Adipocyte (in vitro differentiated cells): ENCODE measurements at regions not wholly inside any gene's neighbourhood (a gene's known extent, or its start where the extent isn't known, plus 50 kb on each side); places are given as distances from the start of the nearest gene placed in this dataset.

Experiments
- DNase-seq: peaks from one replicate; pipeline ENCODE4 v3.0.0-alpha.2; 2015; ENCODE audit warnings: low read depth
- H3K27me3 ChIP-seq: replicated peaks from 2 replicates; pipeline ENCODE4 v1.7.0; 2013; ENCODE audit warnings: mild to moderate bottlenecking, low read length, moderate library complexity; ENCODE audit not compliant: control insufficient read depth, insufficient read depth
- H3K36me3 ChIP-seq: 2 replicates; pipeline ENCODE4 v1.7.0; 2013; ENCODE audit warnings: low read length, mild to moderate bottlenecking, moderate library complexity; ENCODE audit not compliant: control insufficient read depth, insufficient read depth, severe bottlenecking
- H3K4me1 ChIP-seq: 2 replicates; pipeline ENCODE4 v1.7.0; 2013; ENCODE audit warnings: mild to moderate bottlenecking, low read length, moderate library complexity; ENCODE audit not compliant: control insufficient read depth, insufficient read depth
- H3K4me3 ChIP-seq: 2 replicates; pipeline ENCODE4 v1.7.0; 2013; ENCODE audit warnings: mild to moderate bottlenecking, low read length, moderate library complexity
- H3K9ac ChIP-seq: 2 replicates; pipeline ENCODE4 v1.7.0; 2013; ENCODE audit warnings: mild to moderate bottlenecking, low read length, moderate library complexity
- H3K9me3 ChIP-seq: 2 replicates; pipeline ENCODE4 v1.7.0; 2013; ENCODE audit warnings: mild to moderate bottlenecking, low read length, moderate library complexity; ENCODE audit not compliant: control insufficient read depth

DNA sequence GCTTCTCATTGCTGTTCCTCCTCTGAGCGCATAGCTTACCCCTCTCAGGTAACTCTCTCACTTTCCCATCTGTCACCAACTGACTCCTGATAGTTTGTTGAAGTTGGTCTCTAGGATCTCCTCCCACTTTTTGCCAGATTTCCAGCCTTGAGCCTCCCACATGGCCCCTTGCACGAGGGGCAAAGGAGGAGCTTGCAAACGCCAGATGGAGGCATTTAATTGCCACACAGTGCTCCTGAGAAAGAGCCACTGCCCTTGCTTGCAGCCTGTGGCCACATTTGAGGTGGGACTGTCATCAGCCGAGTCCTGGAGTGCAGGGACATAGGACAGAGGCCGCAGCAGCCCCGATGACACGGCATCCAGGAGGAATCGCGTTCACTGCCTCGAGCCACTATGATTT is 348.7 kb downstream of the SMOC2 start:
- Histone ChIP-seq H3K4me3 (no peak overlapping the region), H3K36me3 (no peaks in the 10 kb centered on the region), H3K9ac (no peak overlapping the region), H3K4me1 (no peaks in the 10 kb centered on the region), H3K27me3 (peaks cover 18% of the 10 kb centered on the region), H3K9me3 (peaks cover under 1% of the 10 kb centered on the region)
- DNase-seq, result no peak

DNA sequence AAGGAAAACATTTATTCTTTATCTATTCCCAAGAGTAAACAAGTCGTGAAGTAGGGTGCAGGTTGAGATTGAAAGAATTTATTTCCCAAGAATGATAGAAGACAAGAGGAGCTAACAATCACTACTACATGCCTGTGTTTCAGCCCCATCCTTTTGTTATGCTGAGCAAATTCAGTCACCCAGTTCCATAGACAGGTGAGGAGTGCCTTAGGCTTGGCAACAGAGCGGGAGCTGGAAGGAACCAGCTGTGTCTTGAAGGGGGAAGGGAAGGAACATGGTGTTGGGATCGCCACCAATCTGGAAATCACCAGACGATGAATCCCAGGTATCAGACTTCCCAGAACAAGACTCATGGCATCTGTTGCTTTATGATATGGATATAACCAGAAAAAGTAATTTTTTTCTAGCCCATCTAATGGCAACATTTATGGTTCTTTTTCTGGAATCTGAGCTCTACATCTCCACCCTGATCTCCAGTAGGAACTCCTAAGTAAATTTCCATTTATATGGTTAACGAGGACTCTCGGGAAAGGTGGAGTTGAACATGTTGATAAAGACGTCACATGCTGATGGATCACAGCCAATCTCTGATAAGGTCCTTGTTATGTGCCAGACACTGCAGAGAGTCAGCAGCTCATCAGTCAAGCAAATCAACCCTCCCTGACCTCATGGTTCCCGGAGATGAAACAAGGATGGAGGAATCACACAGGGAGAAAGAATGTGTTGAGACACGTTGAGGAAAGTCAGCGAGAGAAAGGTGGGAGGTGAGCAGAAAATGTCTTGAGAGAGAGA is 344.9 kb downstream of the SMOC2 start:
- no peak overlapping the region for H3K4me3 ChIP-seq
- H3K9me3 ChIP-seq, result no peaks in the 10 kb centered on the region
- H3K4me1 ChIP-seq, result no peaks in the 10 kb centered on the region
- H3K9ac ChIP-seq, result no peak overlapping the region
- H3K36me3 ChIP-seq, result no peaks in the 10 kb centered on the region
- no peak for DNase-seq
- peaks cover 25% of the 10 kb centered on the region for H3K27me3 ChIP-seq

DNA sequence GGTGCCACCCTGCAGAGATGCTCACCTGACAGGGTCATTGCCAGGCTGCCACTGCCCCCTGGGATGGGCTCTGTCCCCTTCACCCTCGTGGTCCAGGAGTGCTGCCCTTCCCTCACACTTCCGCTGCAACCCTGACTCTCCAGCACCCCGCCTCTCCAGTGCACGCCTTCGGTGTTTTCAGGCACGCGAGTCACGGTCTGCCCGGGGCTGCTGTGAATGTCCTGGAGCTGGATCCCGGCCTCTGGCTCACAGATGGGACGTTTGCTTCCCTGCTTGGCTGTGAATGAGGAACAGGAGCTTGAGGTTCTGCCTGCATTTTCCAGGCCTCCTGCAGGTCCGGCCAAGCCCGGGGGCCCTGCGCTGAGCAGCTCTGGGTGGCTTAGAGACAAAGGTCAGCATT is 343.4 kb downstream of the SMOC2 start:
- Histone ChIP-seq H3K9me3 (peaks cover 4% of the 10 kb centered on the region), H3K4me1 (no peaks in the 10 kb centered on the region), H3K27me3 (peaks cover 22% of the 10 kb centered on the region), H3K9ac (no peak overlapping the region), H3K4me3 (no peak overlapping the region), H3K36me3 (no peaks in the 10 kb centered on the region)
- DNase-seq, result no peak

DNA sequence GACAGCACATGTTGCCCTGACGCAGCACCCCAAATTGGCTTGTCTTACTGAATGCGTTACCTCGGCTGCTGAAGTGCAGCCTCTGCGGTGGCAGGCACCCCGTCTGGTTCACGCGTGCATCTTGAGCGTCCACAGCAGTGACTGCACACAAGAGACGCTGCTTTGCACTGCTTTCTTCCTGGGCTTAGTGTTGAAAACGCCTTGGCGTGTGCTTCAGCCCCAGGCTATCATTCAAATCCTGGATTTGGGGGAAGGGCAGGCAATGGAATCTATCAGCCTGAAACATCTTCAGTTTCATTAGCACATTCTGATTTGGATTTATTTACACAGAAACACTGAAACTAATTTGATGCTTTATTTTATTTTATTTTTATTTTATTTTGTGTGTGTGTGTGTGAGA is 342.7 kb downstream of the SMOC2 start:
- Histone ChIP-seq H3K4me1 (peaks cover 3% of the 10 kb centered on the region), H3K9ac (no peak overlapping the region), H3K36me3 (no peaks in the 10 kb centered on the region), H3K9me3 (peaks cover 4% of the 10 kb centered on the region), H3K27me3 (peaks cover 17% of the 10 kb centered on the region), H3K4me3 (no peak overlapping the region)
- DNase-seq, result no peak

DNA sequence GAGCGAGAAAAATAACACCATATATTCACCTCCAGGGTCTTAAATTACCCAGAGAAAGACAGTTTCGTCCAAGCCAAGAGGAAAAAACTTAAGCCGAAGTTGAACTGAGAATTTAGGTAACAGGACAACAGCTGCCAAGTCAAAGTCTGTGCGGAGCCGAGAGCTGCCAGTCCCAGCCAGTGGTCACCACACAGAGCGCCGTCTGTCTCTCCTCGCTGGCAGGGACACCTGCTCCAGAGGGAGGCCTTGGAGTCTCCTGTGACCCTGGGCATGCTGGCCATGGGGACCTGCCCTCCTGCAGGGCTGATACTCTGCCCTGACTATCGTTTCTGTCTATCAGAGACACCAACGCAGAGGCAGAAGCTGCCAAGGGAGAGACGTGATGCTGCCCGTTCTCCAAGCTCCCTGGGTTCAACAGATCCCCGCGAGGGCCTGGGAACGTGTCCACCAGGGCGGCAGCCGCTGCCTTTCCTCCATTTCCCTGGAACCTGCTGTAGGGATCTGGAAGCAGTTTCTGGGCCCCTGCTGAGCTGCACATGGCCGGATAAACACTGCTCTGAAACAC is 341.3 kb downstream of the SMOC2 start:
- H3K9me3 ChIP-seq, result peaks cover 4% of the 10 kb centered on the region
- DNase-seq, result no peak
- peaks cover 16% of the 10 kb centered on the region for H3K27me3 ChIP-seq
- no peak overlapping the region for H3K4me3 ChIP-seq
- no peaks in the 10 kb centered on the region for H3K36me3 ChIP-seq
- H3K9ac ChIP-seq, result no peak overlapping the region
- peaks cover 16% of the 10 kb centered on the region for H3K4me1 ChIP-seq

DNA sequence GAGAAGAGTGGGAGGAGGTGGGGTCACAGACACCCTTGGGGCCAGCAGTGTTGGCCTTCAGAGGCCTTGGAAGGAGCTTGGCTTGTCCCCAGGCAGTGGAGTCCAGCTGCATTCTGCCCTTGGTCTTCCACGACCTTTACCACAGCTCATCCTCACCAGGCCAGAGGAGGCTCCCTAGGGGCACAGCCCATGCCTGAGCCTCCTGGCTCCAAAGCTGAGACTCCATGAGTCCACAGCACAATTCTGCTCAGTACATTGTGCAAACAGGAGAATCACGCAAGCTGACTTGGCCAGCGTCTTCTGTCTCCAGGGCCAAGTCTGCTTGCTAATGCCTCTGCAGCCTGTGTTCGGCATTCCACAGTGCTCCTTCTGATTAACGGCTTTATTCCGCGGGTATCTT is 337.2 kb downstream of the SMOC2 start:
- Histone ChIP-seq H3K36me3 (no peaks in the 10 kb centered on the region), H3K27me3 (peaks cover 5% of the 10 kb centered on the region), H3K4me3 (peak overlapping the region; percentile 7), H3K4me1 (peaks cover 16% of the 10 kb centered on the region), H3K9ac (no peak overlapping the region), H3K9me3 (peaks cover 37% of the 10 kb centered on the region)
- DNase-seq, result no peak

DNA sequence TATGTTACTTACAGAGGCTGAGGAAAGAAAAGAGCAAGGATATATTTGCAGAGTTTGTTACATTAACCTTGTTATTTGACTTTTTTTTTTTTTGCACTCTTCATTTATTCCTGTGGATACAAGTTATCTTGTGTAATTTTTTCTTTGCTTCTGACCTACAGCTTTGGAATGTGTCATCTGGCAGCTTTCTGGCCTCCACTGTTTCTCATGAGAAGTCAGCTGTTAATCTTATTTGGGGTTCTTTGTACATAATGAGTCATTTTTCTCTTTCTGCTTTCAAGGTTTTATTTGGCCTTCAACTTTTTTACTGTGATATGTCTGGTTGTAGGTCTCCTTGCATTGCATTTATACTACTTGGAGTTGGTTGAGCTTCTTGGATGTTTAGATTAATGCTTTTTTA is 333.4 kb downstream of the SMOC2 start:
- no peaks in the 10 kb centered on the region for H3K27me3 ChIP-seq
- H3K4me1 ChIP-seq, result peaks cover 16% of the 10 kb centered on the region
- H3K9me3 ChIP-seq, result peaks cover 40% of the 10 kb centered on the region
- no peak overlapping the region for H3K9ac ChIP-seq
- no peaks in the 10 kb centered on the region for H3K36me3 ChIP-seq
- DNase-seq, result no peak
- no peak overlapping the region for H3K4me3 ChIP-seq

DNA sequence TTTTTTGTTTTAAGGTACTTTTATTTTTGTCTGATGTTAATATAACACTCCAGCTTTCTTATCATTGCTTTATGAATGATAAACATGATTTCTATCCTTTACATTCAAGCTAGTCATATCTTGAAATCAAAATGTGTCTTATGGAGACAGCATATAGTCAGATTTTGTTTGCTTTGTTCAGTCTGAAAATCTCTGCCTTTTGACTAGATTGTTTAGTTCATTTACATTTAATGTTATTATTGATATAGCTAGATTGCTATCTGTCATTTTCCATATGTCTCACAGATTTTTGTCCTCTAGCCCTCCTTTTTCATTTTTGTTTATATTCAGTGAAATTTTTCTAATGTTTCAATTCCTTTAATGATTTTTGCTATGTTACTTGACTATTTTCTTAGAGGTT is 332.8 kb downstream of the SMOC2 start:
- Histone ChIP-seq H3K4me3 (no peak overlapping the region), H3K9ac (no peak overlapping the region), H3K36me3 (no peaks in the 10 kb centered on the region), H3K4me1 (peaks cover 13% of the 10 kb centered on the region), H3K9me3 (peaks cover 40% of the 10 kb centered on the region), H3K27me3 (peaks cover 2% of the 10 kb centered on the region)
- DNase-seq, result no peak

DNA sequence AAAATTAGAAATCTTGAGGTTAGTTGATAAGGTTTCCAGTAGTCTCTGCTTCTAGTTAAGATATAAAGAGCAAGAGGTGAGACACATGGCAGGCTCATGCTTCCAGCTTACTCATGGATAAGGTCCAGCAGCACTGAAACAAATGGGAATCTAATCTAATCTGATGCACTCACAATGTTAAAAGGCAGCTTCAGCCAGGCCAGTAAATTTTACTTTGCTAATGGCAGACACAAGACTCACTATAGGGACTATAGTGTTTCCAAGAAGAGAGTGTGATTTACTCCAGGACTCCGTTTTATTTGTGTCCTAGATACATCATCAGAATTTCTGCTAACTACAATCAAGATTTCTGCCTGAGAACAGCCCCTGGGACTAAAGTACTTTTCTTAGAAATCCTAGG is 324.8 kb downstream of the SMOC2 start:
- Histone ChIP-seq H3K36me3 (no peaks in the 10 kb centered on the region), H3K4me3 (no peak overlapping the region), H3K9me3 (peaks cover 4% of the 10 kb centered on the region), H3K27me3 (peaks cover 12% of the 10 kb centered on the region), H3K4me1 (no peaks in the 10 kb centered on the region), H3K9ac (no peak overlapping the region)
- DNase-seq, result no peak

DNA sequence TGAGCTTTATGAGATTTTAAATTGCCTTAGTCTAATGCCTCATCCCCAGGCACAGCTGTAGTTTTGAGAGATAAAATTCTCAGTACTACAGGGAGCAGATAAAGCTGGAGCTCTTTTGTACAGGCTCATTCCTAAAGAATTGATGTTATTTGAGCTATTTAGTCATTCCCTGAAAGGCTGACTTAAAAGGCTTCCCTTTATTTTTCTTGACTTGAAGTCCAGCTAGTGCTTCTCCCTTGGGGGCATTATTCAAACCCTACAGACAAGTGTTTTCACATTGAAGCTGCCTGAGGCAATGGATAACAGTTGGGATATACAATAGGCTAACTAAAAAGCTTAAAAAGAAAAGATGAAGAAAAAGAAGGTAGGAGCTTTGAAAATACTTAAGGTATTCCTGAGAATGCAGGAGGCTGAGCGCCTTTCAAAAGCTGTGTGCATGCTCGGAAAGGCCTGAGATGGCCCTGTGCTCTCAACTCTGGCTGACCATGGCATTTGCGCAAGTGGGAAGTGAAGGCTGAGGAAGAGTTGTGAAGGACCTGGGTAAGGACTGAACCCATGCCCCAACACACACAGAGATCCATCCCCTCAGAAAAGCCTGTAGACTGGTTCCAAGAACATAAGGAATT is 315.1 kb downstream of the SMOC2 start:
- Histone ChIP-seq H3K27me3 (peaks cover under 1% of the 10 kb centered on the region), H3K9ac (no peak overlapping the region), H3K4me3 (peak overlapping the region; percentile 46), H3K9me3 (peaks cover 2% of the 10 kb centered on the region), H3K4me1 (peaks cover 13% of the 10 kb centered on the region), H3K36me3 (no peaks in the 10 kb centered on the region)
- no peak for DNase-seq

DNA sequence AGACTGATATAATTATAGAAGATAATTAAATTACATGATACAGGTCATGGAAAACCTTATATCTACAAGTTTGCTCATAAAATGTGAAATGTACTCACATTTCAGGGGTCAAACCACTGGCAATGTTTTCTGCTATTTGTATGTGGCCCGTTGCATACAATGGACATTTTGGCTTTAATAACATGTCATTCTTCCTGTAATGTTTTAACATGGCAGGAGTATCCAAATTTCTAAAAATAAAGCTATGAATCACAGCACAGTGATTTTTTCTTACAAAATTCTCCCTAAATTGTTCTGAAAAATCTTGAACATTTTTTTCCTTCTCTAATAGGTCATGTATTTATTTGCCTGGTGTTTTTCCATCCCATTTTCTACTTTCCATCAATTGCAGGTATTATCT is 305.7 kb downstream of the SMOC2 start:
- Histone ChIP-seq H3K9me3 (no peaks in the 10 kb centered on the region), H3K36me3 (no peaks in the 10 kb centered on the region), H3K4me3 (no peak overlapping the region), H3K27me3 (no peaks in the 10 kb centered on the region), H3K9ac (no peak overlapping the region), H3K4me1 (peaks cover 23% of the 10 kb centered on the region)
- no peak for DNase-seq
